HUES6 (cell line): ENCODE measurements at regions not wholly inside any gene's neighbourhood (a gene's known extent, or its start where the extent isn't known, plus 50 kb on each side); places are given as distances from the start of the nearest gene placed in this dataset.
"Not testable (repeated sequence)": the region's sequence is repeated elsewhere in the genome, so short reads cannot be mapped to it uniquely, and the experiment has no call there.

Experiments used
- H3K27ac ChIP-seq: 2 replicates; pipeline ENCODE4 v1.7.0; 2013; ENCODE audit warnings: low read depth, mild to moderate bottlenecking, low read length, inconsistent platforms
- H3K27me3 ChIP-seq: 2 replicates; pipeline ENCODE4 v1.6.1; 2013; ENCODE audit warnings: low read length; ENCODE audit not compliant: control insufficient read depth, insufficient read depth
- H3K36me3 ChIP-seq: 2 replicates; pipeline ENCODE4 v1.6.1; 2013; ENCODE audit warnings: low read length; ENCODE audit not compliant: control insufficient read depth, insufficient read depth
- H3K4me1 ChIP-seq: 2 replicates; pipeline ENCODE4 v1.6.1; 2013; ENCODE audit warnings: low read length; ENCODE audit not compliant: control insufficient read depth, insufficient read depth
- H3K4me3 ChIP-seq: 2 replicates; pipeline ENCODE4 v1.5.1; 2013; ENCODE audit warnings: low read depth, low read length
- H3K9ac ChIP-seq: one replicate; pipeline ENCODE4 v1.6.1; 2013; ENCODE audit warnings: mild to moderate bottlenecking, low read length
- H3K9me3 ChIP-seq: 2 replicates; pipeline ENCODE4 v1.6.1; 2013; ENCODE audit warnings: low read depth, low read length; ENCODE audit not compliant: control insufficient read depth, insufficient read depth

GRCh38 chr1:81190003-81190402 is 610.7 kb upstream of the ADGRL2 start:
- no peak overlapping the region for H3K4me3 ChIP-seq

GRCh38 chr1:81187635-81188034 is 613.1 kb upstream of the ADGRL2 start:
- H3K27ac ChIP-seq: no peak overlapping the region
- H3K9ac ChIP-seq: no peak overlapping the region
- no peaks in the 10 kb centered on the region for H3K27me3 ChIP-seq
- no peak overlapping the region for H3K4me3 ChIP-seq
- no peaks in the 10 kb centered on the region for H3K9me3 ChIP-seq
- H3K4me1 ChIP-seq: no peaks in the 10 kb centered on the region
- no peaks in the 10 kb centered on the region for H3K36me3 ChIP-seq

More at GRCh38 chr1:81190003-81190402, 610.7 kb upstream of the ADGRL2 start:
- Histone ChIP-seq H3K36me3 (no peaks in the 10 kb centered on the region), H3K27ac (no peak overlapping the region), H3K4me1 (no peaks in the 10 kb centered on the region), H3K9me3 (no peaks in the 10 kb centered on the region), H3K9ac (no peak overlapping the region), H3K27me3 (no peaks in the 10 kb centered on the region)

DNA sequence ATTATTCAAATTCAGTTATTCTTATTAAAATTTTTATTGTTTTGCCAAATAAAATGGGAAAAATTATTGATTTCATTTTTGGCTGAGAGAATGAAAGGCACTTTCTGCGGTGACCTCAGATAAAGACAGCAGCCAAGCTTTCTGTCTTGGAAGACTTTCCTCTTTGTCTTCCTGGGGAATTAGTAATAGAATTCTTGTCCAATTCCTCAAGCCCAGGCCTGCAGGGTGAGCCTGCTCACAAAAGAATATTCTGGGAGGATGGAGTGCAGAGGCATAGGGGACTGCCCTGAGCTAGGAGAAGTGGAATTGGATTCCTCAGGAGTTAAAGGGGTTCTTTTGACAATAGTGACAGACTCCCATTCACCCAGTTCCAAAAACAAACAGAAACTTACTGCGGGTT is 614.5 kb upstream of the ADGRL2 start:
- no peaks in the 10 kb centered on the region for H3K4me1 ChIP-seq
- H3K4me3 ChIP-seq: no peak overlapping the region
- H3K9me3 ChIP-seq: peaks cover 4% of the 10 kb centered on the region
- no peaks in the 10 kb centered on the region for H3K36me3 ChIP-seq
- no peak overlapping the region for H3K9ac ChIP-seq
- no peaks in the 10 kb centered on the region for H3K27me3 ChIP-seq
- H3K27ac ChIP-seq: no peak overlapping the region

- H3K9ac ChIP-seq: no peak overlapping the region
- peaks cover 11% of the 10 kb centered on the region for H3K9me3 ChIP-seq
Measured at GRCh38 chr1:81183553-81183952, 617.2 kb upstream of the ADGRL2 start.

GRCh38 chr1:81183051-81183450 is 617.7 kb upstream of the ADGRL2 start:
- H3K4me3 ChIP-seq: no peak overlapping the region
- no peaks in the 10 kb centered on the region for H3K36me3 ChIP-seq
- no peak overlapping the region for H3K27ac ChIP-seq
- peaks cover 11% of the 10 kb centered on the region for H3K9me3 ChIP-seq
- H3K27me3 ChIP-seq: no peaks in the 10 kb centered on the region
- H3K9ac ChIP-seq: no peak overlapping the region
- no peaks in the 10 kb centered on the region for H3K4me1 ChIP-seq

More at GRCh38 chr1:81183553-81183952, 617.2 kb upstream of the ADGRL2 start:
- no peak overlapping the region for H3K4me3 ChIP-seq
- H3K27me3 ChIP-seq: no peaks in the 10 kb centered on the region
- no peak overlapping the region for H3K27ac ChIP-seq
- H3K4me1 ChIP-seq: no peaks in the 10 kb centered on the region
- H3K36me3 ChIP-seq: no peaks in the 10 kb centered on the region

DNA sequence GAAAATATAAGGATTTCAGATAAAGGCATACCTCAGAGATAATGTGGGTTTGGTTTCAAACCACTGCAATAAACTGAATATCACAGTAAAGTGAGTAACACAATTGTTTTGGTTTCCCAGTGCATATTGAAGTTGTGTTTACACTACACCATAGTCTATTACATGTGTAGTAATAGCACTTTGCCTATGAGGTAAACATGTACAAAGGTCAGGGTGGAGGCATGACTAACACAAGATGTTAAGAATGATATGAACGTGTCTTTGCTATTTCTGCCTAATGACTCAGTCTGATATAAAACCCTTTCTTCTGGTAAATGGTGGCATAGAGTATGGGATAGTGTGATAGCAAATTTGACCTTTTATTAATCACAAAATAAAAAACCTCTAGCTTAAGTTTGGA is 621.5 kb upstream of the ADGRL2 start:
- Histone ChIP-seq H3K27me3 (no peaks in the 10 kb centered on the region), H3K9ac (no peak overlapping the region), H3K27ac (no peak overlapping the region), H3K9me3 (peaks cover 25% of the 10 kb centered on the region), H3K4me3 (no peak overlapping the region), H3K36me3 (0 out of 2 replicates have a peak, but pooled peaks cover 4% of the 10 kb centered on the region), H3K4me1 (no peaks in the 10 kb centered on the region)

DNA sequence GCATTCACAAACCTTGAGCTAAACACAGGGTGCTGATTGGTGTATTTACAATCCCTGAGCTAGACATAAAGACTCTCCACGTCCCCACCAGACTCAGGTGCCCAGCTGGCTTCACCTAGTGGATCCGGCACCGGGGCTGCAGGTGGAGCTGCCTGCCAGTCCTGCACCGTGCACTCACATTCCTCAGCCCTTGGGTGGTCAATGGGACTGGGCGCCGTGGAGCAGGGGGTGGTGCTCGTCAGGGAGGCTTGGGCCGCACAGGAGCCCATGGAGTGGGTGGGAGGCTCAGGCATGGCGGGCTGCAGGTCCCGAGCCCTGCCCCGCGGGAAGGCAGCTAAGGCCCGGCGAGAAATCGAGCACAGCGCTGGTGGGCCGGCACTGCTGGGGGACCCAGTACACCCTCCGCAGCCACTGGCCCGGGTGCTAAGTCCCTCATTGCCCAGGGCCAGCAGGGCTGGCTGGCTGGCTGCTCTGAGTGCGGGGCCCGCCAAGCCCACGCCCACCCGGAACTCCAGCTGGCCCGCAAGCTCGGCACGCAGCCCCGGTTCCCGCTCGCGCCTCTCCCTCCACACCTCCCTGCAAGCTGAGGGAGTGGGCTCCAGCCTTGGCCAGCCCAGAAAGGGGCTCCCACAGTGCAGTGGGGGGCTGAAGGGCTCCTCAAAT is 622.2 kb upstream of the ADGRL2 start:
- not testable (repeated sequence) for H3K4me1 ChIP-seq, H3K27me3 ChIP-seq, H3K36me3 ChIP-seq, H3K4me3 ChIP-seq, H3K9ac ChIP-seq, H3K27ac ChIP-seq
- H3K9me3 ChIP-seq: peaks cover 30% of the 10 kb centered on the region

DNA sequence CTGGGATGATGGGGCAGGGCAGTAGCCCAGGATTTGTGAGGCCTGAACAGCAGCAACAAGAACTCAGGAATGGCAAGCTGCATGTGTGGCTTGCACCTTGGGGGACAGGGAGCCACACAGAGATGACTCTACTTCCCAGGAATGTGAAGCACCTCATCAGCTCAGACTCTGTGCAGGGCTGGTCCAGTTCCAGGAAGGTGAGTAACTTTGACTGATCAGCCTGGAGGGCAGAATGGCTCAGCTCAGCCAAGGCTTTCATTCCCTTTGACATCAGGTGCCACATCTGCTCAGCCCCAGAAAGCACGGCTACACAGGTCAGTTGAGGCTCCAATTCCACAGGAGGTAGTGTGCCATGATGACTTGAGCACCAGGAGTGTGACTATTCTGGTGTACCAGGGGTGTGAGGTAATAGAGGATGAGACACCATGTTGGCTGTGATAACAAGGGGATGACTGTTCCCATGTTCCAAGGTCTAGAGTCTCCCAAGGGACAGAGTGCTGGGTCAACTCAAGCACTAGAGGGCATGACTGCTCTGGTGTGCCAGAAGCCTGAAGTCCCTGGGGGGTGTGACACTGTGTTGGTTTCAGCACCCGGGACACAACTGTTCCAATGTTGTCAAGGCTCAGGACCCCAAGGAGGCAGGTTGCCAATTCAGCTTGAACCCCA is 625.8 kb upstream of the ADGRL2 start:
- H3K4me1 ChIP-seq: no peaks in the 10 kb centered on the region
- no peaks in the 10 kb centered on the region for H3K27me3 ChIP-seq
- H3K36me3 ChIP-seq: 0 out of 2 replicates have a peak, but pooled peaks cover 9% of the 10 kb centered on the region
- H3K4me3 ChIP-seq: no peak overlapping the region
- H3K27ac ChIP-seq: no peak overlapping the region
- H3K9me3 ChIP-seq: peaks cover 37% of the 10 kb centered on the region
- no peak overlapping the region for H3K9ac ChIP-seq

- peaks cover 43% of the 10 kb centered on the region for H3K9me3 ChIP-seq
- H3K9ac ChIP-seq: no peak overlapping the region
- H3K27me3 ChIP-seq: no peaks in the 10 kb centered on the region
- no peaks in the 10 kb centered on the region for H3K4me1 ChIP-seq
- 0 out of 2 replicates have a peak, but pooled peaks cover 9% of the 10 kb centered on the region for H3K36me3 ChIP-seq
- H3K27ac ChIP-seq: no peak overlapping the region
- no peak overlapping the region for H3K4me3 ChIP-seq
Measured at GRCh38 chr1:81174052-81174451, 626.7 kb upstream of the ADGRL2 start.

DNA sequence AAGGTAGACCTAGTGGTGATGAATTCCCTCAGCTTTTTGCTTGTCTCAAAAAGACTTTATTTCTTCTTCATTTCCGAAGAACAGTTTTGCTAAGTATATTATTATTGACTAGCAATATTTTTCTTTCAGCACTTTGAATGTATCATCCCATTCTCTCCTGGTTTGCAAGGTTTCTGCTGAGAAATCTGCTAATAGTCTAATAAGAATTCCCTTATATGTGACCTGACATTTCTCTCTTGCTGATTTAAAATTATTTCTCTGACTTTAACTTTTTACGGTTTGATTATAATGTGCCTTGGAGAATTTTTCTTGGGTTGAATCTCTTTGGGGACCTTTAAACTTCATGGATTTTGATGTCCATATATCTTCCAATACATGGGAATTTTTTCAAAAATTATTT is 628.3 kb upstream of the ADGRL2 start:
- Histone ChIP-seq H3K27me3 (no peaks in the 10 kb centered on the region), H3K4me3 (no peak overlapping the region), H3K9me3 (peaks cover 39% of the 10 kb centered on the region), H3K4me1 (no peaks in the 10 kb centered on the region), H3K36me3 (0 out of 2 replicates have a peak, but pooled peaks cover 7% of the 10 kb centered on the region), H3K9ac (no peak overlapping the region), H3K27ac (no peak overlapping the region)

DNA sequence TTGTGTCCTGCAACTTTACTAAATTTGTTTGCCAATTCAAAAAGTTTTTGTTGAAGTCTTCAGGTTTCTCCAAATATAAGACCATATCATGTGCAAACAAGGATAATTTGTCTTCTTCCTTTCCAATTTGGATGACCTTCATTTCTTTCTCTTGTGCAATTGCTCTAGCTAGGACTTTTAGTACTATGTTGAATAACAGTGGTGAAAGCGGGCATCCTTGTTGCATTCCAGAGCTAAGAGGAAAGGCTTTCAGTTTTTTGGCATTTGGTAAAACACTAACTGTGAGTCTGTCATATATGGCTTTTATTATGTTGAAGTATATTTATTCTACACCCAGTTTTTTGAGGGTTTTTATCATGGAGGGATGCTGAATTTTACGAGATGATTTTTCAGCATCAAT is 630.0 kb upstream of the ADGRL2 start:
- H3K36me3 ChIP-seq: 0 out of 2 replicates have a peak, but pooled peaks cover 5% of the 10 kb centered on the region
- no peak overlapping the region for H3K9ac ChIP-seq
- no peak overlapping the region for H3K27ac ChIP-seq

More for the DNA sequence above, 630.0 kb upstream of the ADGRL2 start:
- H3K4me1 ChIP-seq: no peaks in the 10 kb centered on the region
- H3K27me3 ChIP-seq: no peaks in the 10 kb centered on the region
- H3K9me3 ChIP-seq: peaks cover 37% of the 10 kb centered on the region
- no peak overlapping the region for H3K4me3 ChIP-seq
